ENCODE measurements at regions not wholly inside any gene's neighbourhood (a gene's known extent, or its start where the extent isn't known, plus 50 kb on each side); places are given as distances from the start of the nearest gene placed in this dataset.
"Not testable (repeated sequence)": the region's sequence is repeated elsewhere in the genome, so short reads cannot be mapped to it uniquely, and the experiment has no call there.

DNA sequence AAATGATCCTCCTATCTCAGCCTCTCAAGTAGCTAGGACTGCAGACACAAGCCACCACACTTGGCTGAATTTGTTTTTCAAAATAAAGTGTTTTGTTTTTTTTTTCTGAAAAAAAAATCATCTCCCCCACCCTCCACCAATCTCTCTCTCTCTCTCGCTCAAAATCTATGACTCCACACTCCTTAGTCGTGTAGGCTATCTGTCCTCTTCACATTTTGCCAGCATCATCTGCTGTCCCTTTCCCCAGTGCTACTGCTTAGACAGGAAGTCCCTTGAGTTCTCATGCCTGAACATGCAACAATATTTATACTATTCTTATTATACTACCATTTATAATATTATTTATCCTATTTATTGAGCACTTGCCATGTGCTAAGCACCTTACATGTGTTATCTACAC lies 80.7 kb upstream of the TMEM164 start:
- POLR2A ChIA-PET, result no interaction called here
- CTCF ChIA-PET, result no interaction called here

DNA sequence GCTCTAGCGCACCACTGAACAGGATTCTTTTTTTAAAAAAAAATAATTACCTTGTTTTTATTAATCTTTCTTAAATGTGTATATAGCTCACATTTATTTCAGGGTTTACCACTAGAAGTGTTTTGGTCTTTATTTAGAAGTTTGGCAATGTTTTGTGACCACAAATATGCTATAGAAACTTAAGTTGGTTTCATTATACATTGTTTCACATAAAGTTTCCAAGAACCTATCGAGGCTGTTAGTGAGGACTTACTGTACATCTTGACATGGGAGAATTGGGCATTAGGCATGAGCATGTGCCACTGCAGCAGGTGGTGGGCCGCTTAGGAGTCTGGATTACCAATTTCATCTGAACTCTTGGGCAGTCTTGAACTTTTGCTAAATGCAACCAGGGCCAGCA lies 77.9 kb upstream of the TMEM164 start:
- H3K4me1 Mint-ChIP-seq; DNase-seq; H3K27me3 ChIP-seq (ENCODE audit: insufficient read depth, low read length, poor library complexity, severe bottlenecking); H3K4me3 Mint-ChIP-seq; H3K27ac Mint-ChIP-seq; H3K4me1 ChIP-seq (ENCODE audit: insufficient read depth, low read length); H3K27me3 Mint-ChIP-seq; POLR2A ChIA-PET; H3K36me3 ChIP-seq (ENCODE audit: insufficient read depth, low read length); H3K27ac ChIP-seq (ENCODE audit: low read depth, low read length); H3K36me3 Mint-ChIP-seq; H3K9me3 ChIP-seq (ENCODE audit: low read length); H3K9me3 Mint-ChIP-seq; H3K4me3 ChIP-seq (ENCODE audit: low read length): not testable (repeated sequence)
- CTCF ChIA-PET, result interaction anchor here (0.9 kb wide), 1 partner anchor 9 kb away, joined by 3 read pairs; no protein-coding TSS in a partner anchor

More for the DNA sequence above, 80.7 kb upstream of the TMEM164 start:
- Mint-ChIP-seq H3K4me1 (no peaks in the 10 kb centered on the region), H3K27me3 (peaks cover 0 to 6% of the 10 kb centered on the region in 2 donors), H3K27ac (peak overlapping the region in 1 of 8 donors; percentile 47), H3K4me3 (no peak overlapping the region), H3K9me3 (no peaks in the 10 kb centered on the region), H3K36me3 (peaks cover 0 to 2% (median 0%) of the 10 kb centered on the region in 3 donors)
- Histone ChIP-seq H3K4me3 (ENCODE audit: low read length) (no peak overlapping the region), H3K27me3 (ENCODE audit: insufficient read depth, low read length, poor library complexity, severe bottlenecking) (no peaks in the 10 kb centered on the region), H3K9me3 (ENCODE audit: low read length) (no peaks in the 10 kb centered on the region), H3K36me3 (ENCODE audit: insufficient read depth, low read length) (no peaks in the 10 kb centered on the region), H3K27ac (ENCODE audit: low read depth, low read length) (no peak overlapping the region), H3K4me1 (ENCODE audit: insufficient read depth, low read length) (no peaks in the 10 kb centered on the region)
- no peak for DNase-seq

DNA sequence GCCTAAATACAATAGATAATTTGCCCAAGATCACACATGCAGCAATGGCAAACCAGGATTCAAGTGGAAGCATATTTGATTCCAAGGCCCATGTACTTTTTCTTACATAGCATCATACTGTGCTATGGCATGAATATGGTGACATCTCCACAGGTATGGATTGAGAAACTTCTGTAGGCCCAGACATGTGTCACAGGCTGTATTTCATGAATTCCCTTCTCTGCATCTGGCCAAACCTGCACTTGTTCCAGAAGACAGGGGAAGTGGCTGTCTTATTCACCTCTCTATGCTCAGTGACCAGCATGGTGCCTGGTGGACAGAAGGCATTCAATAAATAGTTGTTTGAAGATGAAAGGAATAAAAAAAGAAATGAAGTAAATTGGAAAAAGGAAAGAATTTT lies 77.3 kb upstream of the TMEM164 start:
- Histone ChIP-seq H3K4me1 (ENCODE audit: insufficient read depth, low read length) (no peaks in the 10 kb centered on the region), H3K36me3 (ENCODE audit: insufficient read depth, low read length) (no peaks in the 10 kb centered on the region), H3K9me3 (ENCODE audit: low read length) (no peaks in the 10 kb centered on the region), H3K4me3 (ENCODE audit: low read length) (no peak overlapping the region), H3K27me3 (ENCODE audit: insufficient read depth, low read length, poor library complexity, severe bottlenecking) (no peaks in the 10 kb centered on the region), H3K27ac (ENCODE audit: low read depth, low read length) (no peak overlapping the region)
- Mint-ChIP-seq H3K4me1 (no peaks in the 10 kb centered on the region), H3K36me3 (peaks cover 0 to 2% (median 0%) of the 10 kb centered on the region in 3 donors), H3K4me3 (no peak overlapping the region), H3K9me3 (no peaks in the 10 kb centered on the region), H3K27ac (no peak overlapping the region), H3K27me3 (peaks cover 0 to 4% of the 10 kb centered on the region in 2 donors)
- ChIA-PET POLR2A (no interaction called here), CTCF (no interaction called here)
- no peak for DNase-seq

DNA sequence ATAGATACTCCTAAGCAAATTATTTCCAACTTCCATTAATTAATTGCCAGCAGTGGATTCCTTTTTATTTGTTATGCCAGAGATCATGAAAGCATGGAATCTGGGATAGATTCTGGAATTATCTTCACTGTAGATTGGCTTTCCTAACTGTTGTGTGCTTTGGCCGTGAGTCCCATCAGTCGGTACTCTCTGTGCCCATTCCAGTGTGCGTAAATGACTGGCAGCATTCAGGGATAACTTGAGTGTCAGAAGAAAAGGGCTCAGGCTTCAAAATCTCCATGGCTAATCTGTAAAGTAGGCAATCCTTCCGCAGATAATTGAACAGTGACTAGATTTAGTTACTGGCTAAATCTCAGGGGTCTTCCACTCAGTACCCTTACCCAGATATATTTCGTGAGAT lies 76.8 kb upstream of the TMEM164 start:
- CTCF ChIA-PET, result no interaction called here
- POLR2A ChIA-PET, result no interaction called here
- no peak overlapping the region for H3K4me3 ChIP-seq (ENCODE audit: low read length)

DNA sequence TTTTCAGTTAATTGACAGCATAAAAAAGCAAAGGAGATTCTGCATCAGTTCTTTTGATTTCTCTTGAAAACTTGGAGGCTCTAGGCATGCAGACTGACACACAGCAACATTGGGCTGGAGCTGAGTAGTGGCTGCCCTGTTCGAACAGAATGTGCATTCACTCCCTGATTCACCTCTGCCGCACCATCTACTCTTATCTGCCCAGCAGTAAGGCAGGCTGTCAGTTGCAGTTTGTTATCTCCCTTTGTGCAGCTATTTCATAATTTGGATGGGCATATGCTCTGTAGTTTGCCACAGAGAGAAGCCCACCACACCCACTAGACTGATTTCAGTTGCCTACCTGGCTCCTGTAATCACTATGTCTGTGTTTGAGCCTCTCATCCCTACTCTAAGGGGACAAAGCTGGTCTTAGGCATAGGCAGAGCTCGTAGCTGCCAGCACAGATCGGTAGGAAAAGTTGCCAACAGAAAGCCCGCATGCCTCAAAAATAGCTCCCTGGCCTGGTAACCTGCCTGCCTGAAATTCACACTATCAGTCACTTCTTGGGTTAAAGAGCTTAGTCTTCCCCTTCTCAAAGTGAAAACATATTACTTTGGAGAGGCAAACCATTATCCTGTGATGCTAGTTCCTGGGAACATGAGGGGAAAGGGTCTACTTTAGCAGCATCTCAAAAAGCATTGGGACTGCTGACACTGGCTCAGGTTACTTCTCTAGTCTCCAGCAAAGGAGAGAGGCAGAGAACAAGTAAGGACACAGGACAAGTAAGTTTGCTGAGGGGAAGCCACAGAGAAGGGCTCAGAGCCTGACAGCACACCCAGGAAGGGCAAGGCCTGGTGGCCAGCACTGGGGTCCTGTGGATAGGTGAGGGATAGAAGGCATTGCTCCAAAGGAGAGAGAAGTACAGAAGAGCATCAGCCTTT lies 75.9 kb upstream of the TMEM164 start:
- H3K27me3 Mint-ChIP-seq, result peaks cover 0 to 4% of the 10 kb centered on the region in 2 donors
- no peak overlapping the region for H3K27ac ChIP-seq (ENCODE audit: low read depth, low read length)
- no peaks in the 10 kb centered on the region for H3K4me1 ChIP-seq (ENCODE audit: insufficient read depth, low read length)
- POLR2A ChIA-PET, result no interaction called here
- H3K27ac Mint-ChIP-seq, result no peak overlapping the region
- no peaks in the 10 kb centered on the region for H3K36me3 ChIP-seq (ENCODE audit: insufficient read depth, low read length)
- no peaks in the 10 kb centered on the region for H3K9me3 Mint-ChIP-seq
- H3K4me3 ChIP-seq (ENCODE audit: low read length), result no peak overlapping the region
- H3K36me3 Mint-ChIP-seq, result peaks cover 0 to 2% (median 0%) of the 10 kb centered on the region in 3 donors
- CTCF ChIA-PET, result no interaction called here
- H3K4me3 Mint-ChIP-seq, result no peak overlapping the region
- DNase-seq, result no peak
- no peaks in the 10 kb centered on the region for H3K27me3 ChIP-seq (ENCODE audit: insufficient read depth, low read length, poor library complexity, severe bottlenecking)
- H3K4me1 Mint-ChIP-seq, result no peaks in the 10 kb centered on the region
- no peaks in the 10 kb centered on the region for H3K9me3 ChIP-seq (ENCODE audit: low read length)

More for the DNA sequence above, 76.8 kb upstream of the TMEM164 start:
- Mint-ChIP-seq H3K36me3 (peaks cover 0 to 2% (median 0%) of the 10 kb centered on the region in 3 donors), H3K27ac (no peak overlapping the region), H3K9me3 (no peaks in the 10 kb centered on the region), H3K4me1 (no peaks in the 10 kb centered on the region), H3K4me3 (no peak overlapping the region), H3K27me3 (peaks cover 0 to 4% of the 10 kb centered on the region in 2 donors)
- DNase-seq, result no peak
- Histone ChIP-seq H3K9me3 (ENCODE audit: low read length) (no peaks in the 10 kb centered on the region), H3K27me3 (ENCODE audit: insufficient read depth, low read length, poor library complexity, severe bottlenecking) (no peaks in the 10 kb centered on the region), H3K4me1 (ENCODE audit: insufficient read depth, low read length) (no peaks in the 10 kb centered on the region), H3K36me3 (ENCODE audit: insufficient read depth, low read length) (no peaks in the 10 kb centered on the region), H3K27ac (ENCODE audit: low read depth, low read length) (no peak overlapping the region)

DNA sequence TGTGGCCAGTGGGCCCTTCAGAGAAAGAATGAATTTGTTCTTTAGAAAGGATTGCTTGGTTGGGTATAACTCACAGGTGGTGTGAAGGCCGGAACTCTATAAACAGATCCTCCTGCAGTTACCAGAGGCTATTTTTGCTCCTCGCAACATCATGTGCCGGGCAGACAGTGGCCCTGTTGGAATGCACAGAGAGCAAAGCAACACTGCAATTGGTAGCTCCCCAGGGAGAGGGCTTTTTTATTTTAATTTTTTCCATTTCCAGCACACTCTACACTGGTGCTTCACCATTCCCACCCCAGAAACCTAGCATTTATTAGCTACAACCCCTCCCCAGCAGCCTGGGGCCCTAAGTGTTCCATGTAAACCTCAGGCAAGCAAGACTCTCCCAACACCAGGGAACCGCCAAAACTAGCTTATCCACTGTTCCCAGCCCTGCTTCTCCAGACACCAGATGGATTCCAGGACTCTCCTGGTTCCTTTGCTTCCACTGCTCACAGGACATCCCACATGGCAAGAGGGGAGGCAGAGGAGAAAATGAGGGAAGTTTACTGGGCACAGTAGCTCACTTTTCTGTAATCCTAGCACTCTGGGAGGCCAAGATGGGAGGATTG lies 75.1 kb upstream of the TMEM164 start:
- ChIA-PET CTCF (no interaction called here), POLR2A (no interaction called here)
- Histone ChIP-seq H3K36me3 (ENCODE audit: insufficient read depth, low read length) (no peaks in the 10 kb centered on the region), H3K9me3 (ENCODE audit: low read length) (no peaks in the 10 kb centered on the region), H3K4me3 (ENCODE audit: low read length) (no peak overlapping the region), H3K27me3 (ENCODE audit: insufficient read depth, low read length, poor library complexity, severe bottlenecking) (no peaks in the 10 kb centered on the region), H3K4me1 (ENCODE audit: insufficient read depth, low read length) (no peaks in the 10 kb centered on the region), H3K27ac (ENCODE audit: low read depth, low read length) (no peak overlapping the region)
- Mint-ChIP-seq H3K36me3 (no peaks in the 10 kb centered on the region), H3K27me3 (peaks cover 0 to 4% of the 10 kb centered on the region in 2 donors), H3K9me3 (no peaks in the 10 kb centered on the region), H3K4me3 (no peak overlapping the region), H3K27ac (no peak overlapping the region), H3K4me1 (no peaks in the 10 kb centered on the region)
- DNase-seq, result no peak

DNA sequence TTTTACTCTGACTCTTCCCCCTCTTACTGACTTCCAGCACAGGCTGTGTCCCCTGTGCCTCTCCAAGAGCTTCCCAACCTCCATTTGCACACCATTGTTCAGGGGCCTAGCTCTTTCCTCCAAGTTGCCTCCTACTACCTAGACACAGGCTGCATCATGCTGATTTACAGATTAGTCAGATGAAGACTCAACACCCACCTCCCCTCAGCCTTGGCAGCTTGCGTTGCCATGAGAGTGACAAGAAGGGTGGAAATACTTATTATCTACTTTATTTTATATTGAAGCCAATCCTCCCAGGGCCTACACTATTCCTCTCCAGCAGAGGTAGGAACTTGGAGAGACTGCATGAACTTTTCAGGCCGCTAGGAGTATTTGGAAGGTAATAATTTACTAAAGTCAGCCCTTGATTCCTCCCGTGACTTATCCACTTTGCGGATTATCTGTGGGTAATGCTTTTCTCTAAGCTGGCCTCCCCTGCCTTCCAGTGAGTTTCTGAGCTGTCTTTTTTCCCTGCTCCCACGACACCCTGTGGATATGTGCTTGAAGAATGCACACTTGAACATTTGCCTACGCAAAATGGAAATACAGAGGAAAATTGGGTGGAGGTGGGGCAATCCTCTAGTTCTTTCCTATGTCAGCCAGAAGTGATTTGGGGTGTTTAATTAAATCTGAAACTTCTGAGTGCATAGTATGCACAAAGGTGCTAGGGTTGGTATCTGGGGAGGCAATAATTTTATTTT lies 74.1 kb upstream of the TMEM164 start:
- H3K27ac Mint-ChIP-seq, result no peak overlapping the region
- CTCF ChIA-PET, result no interaction called here
- POLR2A ChIA-PET, result no interaction called here
- Histone ChIP-seq H3K27me3 (ENCODE audit: insufficient read depth, low read length, poor library complexity, severe bottlenecking) (no peaks in the 10 kb centered on the region), H3K36me3 (ENCODE audit: insufficient read depth, low read length) (no peaks in the 10 kb centered on the region), H3K27ac (ENCODE audit: low read depth, low read length) (no peak overlapping the region), H3K4me3 (ENCODE audit: low read length) (no peak overlapping the region), H3K9me3 (ENCODE audit: low read length) (no peaks in the 10 kb centered on the region), H3K4me1 (ENCODE audit: insufficient read depth, low read length) (no peaks in the 10 kb centered on the region)
- no peak for DNase-seq
- H3K27me3 Mint-ChIP-seq, result peaks cover 0 to 4% of the 10 kb centered on the region in 2 donors
- no peaks in the 10 kb centered on the region for H3K4me1 Mint-ChIP-seq
- no peak overlapping the region for H3K4me3 Mint-ChIP-seq
- no peaks in the 10 kb centered on the region for H3K9me3 Mint-ChIP-seq
- no peaks in the 10 kb centered on the region for H3K36me3 Mint-ChIP-seq

DNA sequence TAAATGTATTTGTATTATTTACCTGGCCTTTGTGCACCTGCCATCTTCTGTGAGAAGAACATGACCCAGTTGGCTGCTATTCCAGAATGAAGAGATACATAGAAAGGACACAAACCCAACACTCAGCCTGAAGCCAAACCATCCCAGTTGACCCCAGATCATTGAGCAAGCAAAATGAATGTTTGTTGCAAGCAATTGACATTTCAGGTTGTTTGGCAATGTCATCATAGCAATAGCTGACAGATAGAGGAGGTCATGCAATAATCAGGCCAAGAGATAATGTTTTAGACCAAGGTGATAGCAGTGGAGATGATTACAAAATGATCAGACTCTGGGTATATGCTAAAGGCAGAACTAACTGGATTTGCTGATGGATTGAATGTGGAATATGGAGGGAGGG lies 71.2 kb upstream of the TMEM164 start:
- no peaks in the 10 kb centered on the region for H3K9me3 ChIP-seq (ENCODE audit: low read length)

More for the DNA sequence above, 71.2 kb upstream of the TMEM164 start:
- no peaks in the 10 kb centered on the region for H3K4me1 ChIP-seq (ENCODE audit: insufficient read depth, low read length)
- H3K27me3 Mint-ChIP-seq, result peaks cover 0 to 2% of the 10 kb centered on the region in 2 donors
- ChIA-PET POLR2A (no interaction called here), CTCF (no interaction called here)
- H3K4me1 Mint-ChIP-seq, result no peaks in the 10 kb centered on the region
- DNase-seq, result no peak
- no peak overlapping the region for H3K27ac ChIP-seq (ENCODE audit: low read depth, low read length)
- no peak overlapping the region for H3K27ac Mint-ChIP-seq
- no peaks in the 10 kb centered on the region for H3K36me3 Mint-ChIP-seq
- H3K4me3 Mint-ChIP-seq, result no peak overlapping the region
- H3K36me3 ChIP-seq (ENCODE audit: insufficient read depth, low read length), result no peaks in the 10 kb centered on the region
- no peaks in the 10 kb centered on the region for H3K9me3 Mint-ChIP-seq
- no peak overlapping the region for H3K4me3 ChIP-seq (ENCODE audit: low read length)
- H3K27me3 ChIP-seq (ENCODE audit: insufficient read depth, low read length, poor library complexity, severe bottlenecking), result no peaks in the 10 kb centered on the region

All from CD8-positive, alpha-beta memory T cell (primary cell).